Neuronal stem cell (in vitro differentiated cells): ENCODE measurements at regions not wholly inside any gene's neighbourhood (a gene's known extent, or its start where the extent isn't known, plus 50 kb on each side); places are given as distances from the start of the nearest gene placed in this dataset.

Experiments used
- DNase-seq: peaks from one replicate; pipeline ENCODE4 v3.0.0-alpha.2; 2013; ENCODE audit warnings: low spot score
- H2AFZ ChIP-seq: one replicate; pipeline ENCODE4 v1.6.1; 2013; ENCODE audit warnings: mild to moderate bottlenecking, low read length, inconsistent platforms
- H2AK5ac ChIP-seq: 2 replicates; pipeline ENCODE4 v1.6.1; 2013; ENCODE audit warnings: low read depth, mild to moderate bottlenecking, inconsistent platforms, low read length, moderate library complexity, mixed read lengths
- H2BK120ac ChIP-seq: 2 replicates; pipeline ENCODE4 v1.6.1; 2013; ENCODE audit warnings: low read depth, mild to moderate bottlenecking, inconsistent platforms, low read length, moderate library complexity, mixed read lengths
- H2BK12ac ChIP-seq: one replicate; pipeline ENCODE4 v1.6.1; 2013; ENCODE audit warnings: low read length, inconsistent platforms
- H2BK15ac ChIP-seq: 2 replicates; pipeline ENCODE4 v1.6.1; 2013; ENCODE audit warnings: mild to moderate bottlenecking, low read length, inconsistent platforms, mixed read lengths
- H2BK5ac ChIP-seq: one replicate; pipeline ENCODE4 v1.6.1; 2013; ENCODE audit warnings: inconsistent platforms, mild to moderate bottlenecking, low read length, moderate library complexity
- H3K14ac ChIP-seq: one replicate; pipeline ENCODE4 v1.6.1; 2013; ENCODE audit warnings: low read length, inconsistent platforms
- H3K18ac ChIP-seq: 2 replicates; pipeline ENCODE4 v1.6.1; 2013; ENCODE audit warnings: low read length, inconsistent platforms
- H3K23ac ChIP-seq: 2 replicates; pipeline ENCODE4 v1.6.1; 2013; ENCODE audit warnings: low read depth, mild to moderate bottlenecking, mixed read lengths, low read length, inconsistent platforms; ENCODE audit not compliant: poor library complexity
- H3K27ac ChIP-seq: replicated peaks from 3 replicates; pipeline ENCODE4 v1.5.1; 2013; ENCODE audit warnings: low read length, inconsistent platforms
- H3K27me3 ChIP-seq, 3 experiments: 2 replicates each; pipeline ENCODE4 v1.6.1; 2013; ENCODE audit warnings: low read length in 3 of 3, mild to moderate bottlenecking in 2 of 3, inconsistent platforms in 1 of 3, low read depth in 1 of 3, mixed read lengths in 1 of 3, moderate library complexity in 1 of 3; ENCODE audit not compliant: control insufficient read depth in 3 of 3, insufficient read depth in 3 of 3
- H3K36me3 ChIP-seq, 2 donors: replicated peaks in 1 of 2; 2 replicates each; pipeline ENCODE4 v1.6.1; 2013; ENCODE audit warnings: low read length in 2 of 2; ENCODE audit not compliant: control insufficient read depth in 2 of 2, insufficient read depth in 2 of 2
- H3K4ac ChIP-seq: 2 replicates; pipeline ENCODE4 v1.6.1; 2013; ENCODE audit warnings: inconsistent platforms, mild to moderate bottlenecking, low read length, moderate library complexity
- H3K4me1 ChIP-seq, 2 donors: 1 replicate in 1 of 2; 2 replicates in 1 of 2; pipeline ENCODE4 v1.6.1; 2013; ENCODE audit warnings: low read length in 2 of 2, low read depth in 1 of 2; ENCODE audit not compliant: control insufficient read depth in 2 of 2, insufficient read depth in 1 of 2
- H3K4me2 ChIP-seq: one replicate; pipeline ENCODE4 v1.6.1; 2013; ENCODE audit warnings: mild to moderate bottlenecking, low read length, inconsistent platforms; ENCODE audit not compliant: insufficient read depth, poor library complexity, severe bottlenecking
- H3K4me3 ChIP-seq, 2 donors: 2 replicates each; pipeline ENCODE4 v1.5.1; 2013; ENCODE audit warnings: low read length in 2 of 2, mild to moderate bottlenecking in 2 of 2, inconsistent platforms in 1 of 2, moderate library complexity in 1 of 2
- H3K79me1 ChIP-seq: one replicate; pipeline ENCODE4 v1.6.1; 2013; ENCODE audit warnings: low read depth, mild to moderate bottlenecking, inconsistent platforms, low read length, moderate library complexity
- H3K9ac ChIP-seq: one replicate; pipeline ENCODE4 v1.6.1; 2013; ENCODE audit warnings: mild to moderate bottlenecking, low read depth, low read length, inconsistent platforms; ENCODE audit not compliant: poor library complexity
- H3K9me3 ChIP-seq, 2 donors: replicated peaks in 1 of 2; 2 replicates each; pipeline versions ENCODE3 to v1.6.1; 2013; ENCODE audit warnings: low read length in 2 of 2, mild to moderate bottlenecking in 2 of 2, inconsistent platforms in 1 of 2, low read depth in 1 of 2, mixed read lengths in 1 of 2, moderate library complexity in 1 of 2; ENCODE audit not compliant: control insufficient read depth in 2 of 2, insufficient read depth in 1 of 2
- H4K8ac ChIP-seq: one replicate; pipeline ENCODE4 v1.6.1; 2013; ENCODE audit warnings: low read depth, mild to moderate bottlenecking, inconsistent platforms, low read length, moderate library complexity
- H4K91ac ChIP-seq: one replicate; pipeline ENCODE4 v1.6.1; 2013; ENCODE audit warnings: low read length, low read depth, mild to moderate bottlenecking, inconsistent platforms; ENCODE audit not compliant: poor library complexity
- WGBS, 2 donors: extraction: QIAGEN DNeasy Blood & Tissue Kit; methylation state at CpG; one replicate each; pipeline ENCODE4 v1.1.7; 2013; ENCODE audit warnings: missing lambda C conversion rate in 2 of 2, mixed read lengths in 1 of 2; ENCODE audit not compliant: insufficient read length in 2 of 2, insufficient replicate concordance in 1 of 2; ENCODE audit errors: extremely low coverage in 2 of 2; 5-methylcytosine and 5-hydroxymethylcytosine counted together

DNA sequence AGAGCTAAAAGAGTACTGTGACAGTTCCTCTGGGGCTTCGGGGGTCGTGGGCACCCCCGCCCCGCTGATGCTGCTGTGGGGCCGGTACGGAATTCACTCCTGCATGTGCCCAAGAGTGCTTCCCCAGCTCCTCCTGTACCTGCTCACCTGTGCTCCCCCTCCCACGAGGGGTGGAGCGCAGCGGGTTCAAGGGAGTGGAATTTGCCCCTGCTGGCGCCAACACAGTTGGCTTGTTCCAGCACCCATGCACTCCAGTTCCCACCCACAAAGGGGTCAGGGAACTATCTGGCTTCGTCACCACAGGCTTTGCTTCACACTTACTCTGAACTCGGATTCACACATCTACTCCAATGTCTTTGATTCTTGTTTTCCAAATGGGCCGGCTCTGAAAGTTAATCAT, 1086.9 kb upstream of the CDH6 start:
- Histone ChIP-seq H3K23ac (no peak overlapping the region), H3K36me3 (no peaks in the 10 kb centered on the region), H4K8ac (no peak overlapping the region), H3K27ac (no peak overlapping the region), H2BK15ac (no peak overlapping the region), H4K91ac (no peak overlapping the region), H3K27me3 (no peaks in the 10 kb centered on the region), H3K79me1 (no peaks in the 10 kb centered on the region), H3K9ac (no peak overlapping the region), H3K9me3 (no peaks in the 10 kb centered on the region), H3K18ac (no peak overlapping the region), H2BK120ac (no peak overlapping the region), H3K4me2 (no peak overlapping the region), H3K4me3 (no peak overlapping the region), H3K4me1 (no peaks in the 10 kb centered on the region), H2BK12ac (no peak overlapping the region), H3K14ac (no peak overlapping the region), H2AK5ac (no peak overlapping the region), H3K4ac (no peak overlapping the region), H2BK5ac (no peak overlapping the region), H2AFZ (no peak overlapping the region)
- DNase-seq: no peak
- WGBS, 2 donors: no CpG with 5 or more reads among the region's 13 CpGs

DNA sequence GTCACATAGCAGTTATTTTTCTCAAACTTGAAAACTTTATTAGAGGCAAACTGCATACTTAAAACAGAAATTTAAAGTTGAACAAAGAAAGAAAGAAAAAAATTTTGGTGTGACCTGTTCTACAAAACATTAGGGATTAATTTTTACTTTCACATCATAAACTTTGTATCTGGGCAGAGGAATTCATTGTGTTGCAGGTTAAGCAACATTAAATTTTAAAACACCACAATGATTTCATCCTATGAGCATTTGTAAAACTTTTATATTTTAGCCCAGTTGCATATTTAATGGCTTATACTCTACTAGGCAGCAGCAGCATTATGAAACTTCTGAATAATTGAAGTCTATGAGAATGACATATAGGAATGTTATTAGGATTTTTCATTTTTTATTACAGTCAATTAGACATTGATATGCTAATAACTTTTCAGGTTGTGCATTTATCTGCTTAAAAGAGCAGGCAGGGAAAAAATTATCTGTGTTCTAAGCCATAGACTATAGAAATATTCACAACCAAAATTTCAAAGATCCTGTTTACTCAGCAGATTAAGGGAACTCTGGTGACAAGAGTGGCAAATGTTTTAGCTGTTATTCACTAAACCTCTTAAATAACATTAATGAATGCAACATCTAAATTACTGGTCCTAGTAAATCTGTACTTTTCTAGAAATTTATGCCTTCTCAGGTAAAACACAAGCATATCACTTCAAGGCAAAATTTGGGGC, 1088.5 kb upstream of the CDH6 start:
- Histone ChIP-seq H3K27ac (no peak overlapping the region), H3K4ac (no peak overlapping the region), H3K9ac (no peak overlapping the region), H2BK12ac (no peak overlapping the region), H3K4me3 (no peak overlapping the region), H2BK15ac (no peak overlapping the region), H3K18ac (no peak overlapping the region), H3K79me1 (no peaks in the 10 kb centered on the region), H3K27me3 (no peaks in the 10 kb centered on the region), H3K14ac (no peak overlapping the region), H3K23ac (no peak overlapping the region), H2BK120ac (no peak overlapping the region), H3K36me3 (no peaks in the 10 kb centered on the region), H3K4me1 (no peaks in the 10 kb centered on the region), H2AK5ac (no peak overlapping the region), H3K9me3 (no peaks in the 10 kb centered on the region), H2BK5ac (no peak overlapping the region), H4K8ac (no peak overlapping the region), H3K4me2 (no peak overlapping the region), H2AFZ (no peak overlapping the region), H4K91ac (no peak overlapping the region)
- DNase-seq: no peak

DNA sequence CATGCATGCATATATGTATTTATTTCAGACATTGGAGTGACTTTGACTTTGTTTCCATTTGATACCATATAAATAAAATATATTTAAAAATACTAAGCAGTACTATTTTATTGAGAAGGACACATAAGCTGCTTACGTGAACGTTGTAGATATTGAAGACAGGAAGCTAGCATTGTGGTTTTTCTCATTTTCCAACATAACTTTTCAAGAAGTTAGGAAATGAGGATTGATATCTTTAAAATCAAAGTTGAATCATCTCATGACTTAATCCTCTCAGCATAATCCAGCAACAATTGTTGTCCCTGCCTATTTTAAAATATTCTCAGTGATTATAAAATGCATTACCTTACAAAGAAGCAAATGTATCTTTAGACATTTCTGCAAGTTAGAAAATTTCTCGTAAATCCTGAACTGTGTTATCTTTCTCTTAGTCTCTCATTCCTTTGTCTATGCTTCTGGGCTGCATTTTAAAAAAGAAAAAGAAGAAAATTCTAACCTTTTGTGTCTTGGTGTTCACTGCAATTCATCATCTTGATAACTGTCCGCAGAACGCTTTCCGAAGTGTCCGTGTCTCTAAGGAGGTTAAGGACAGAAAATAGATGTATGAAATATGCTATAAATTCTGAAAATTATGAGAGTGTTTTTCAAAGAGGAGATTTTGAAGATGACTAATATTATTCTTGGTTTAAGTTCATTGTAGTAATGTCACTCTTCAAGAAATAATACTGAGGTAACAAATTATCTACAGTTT, 1089.9 kb upstream of the CDH6 start:
- Histone ChIP-seq H3K4ac (no peak overlapping the region), H3K9ac (no peak overlapping the region), H3K4me3 (no peak overlapping the region), H2AFZ (no peak overlapping the region), H2BK12ac (no peak overlapping the region), H3K79me1 (no peaks in the 10 kb centered on the region), H2BK120ac (no peak overlapping the region), H3K9me3 (no peaks in the 10 kb centered on the region), H3K4me2 (no peak overlapping the region), H2AK5ac (no peak overlapping the region), H3K14ac (no peak overlapping the region), H3K27me3 (no peaks in the 10 kb centered on the region), H4K91ac (no peak overlapping the region), H3K4me1 (peaks cover 0 to 3% of the 10 kb centered on the region in 2 donors), H2BK5ac (no peak overlapping the region), H3K36me3 (no peaks in the 10 kb centered on the region), H3K18ac (no peak overlapping the region), H3K27ac (no peak overlapping the region), H4K8ac (no peak overlapping the region), H3K23ac (no peak overlapping the region), H2BK15ac (no peak overlapping the region)
- WGBS, 2 donors: no CpG with 5 or more reads among the region's 7 CpGs
- DNase-seq: no peak

DNA sequence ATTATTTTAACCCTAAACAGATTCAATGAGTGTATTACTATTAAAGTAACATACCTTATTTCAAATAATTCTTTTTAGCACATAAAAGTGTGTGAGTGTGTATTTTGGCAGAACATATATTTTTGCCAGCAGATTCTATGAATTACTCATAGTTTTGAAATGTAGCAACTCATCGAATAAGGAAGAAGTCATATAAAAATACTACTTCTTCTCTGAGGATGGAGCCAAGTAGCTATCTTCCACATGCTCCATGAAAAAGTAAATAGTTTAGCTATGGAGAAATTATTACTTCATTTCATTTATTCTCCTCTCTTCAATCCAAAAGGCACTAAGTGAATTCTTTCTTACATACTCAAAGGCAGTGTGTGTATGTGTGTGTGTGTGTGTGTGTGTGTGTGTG, 1090.4 kb upstream of the CDH6 start:
- Histone ChIP-seq H3K27me3 (no peaks in the 10 kb centered on the region), H2AFZ (no peak overlapping the region), H2BK12ac (no peak overlapping the region), H3K4ac (no peak overlapping the region), H2BK5ac (no peak overlapping the region), H3K14ac (no peak overlapping the region), H4K91ac (no peak overlapping the region), H3K9ac (no peak overlapping the region), H2AK5ac (no peak overlapping the region), H3K36me3 (no peaks in the 10 kb centered on the region), H3K4me3 (no peak overlapping the region), H4K8ac (no peak overlapping the region), H3K18ac (no peak overlapping the region), H3K79me1 (no peaks in the 10 kb centered on the region), H3K4me1 (peaks cover 0 to 3% of the 10 kb centered on the region in 2 donors), H3K27ac (no peak overlapping the region), H2BK15ac (no peak overlapping the region), H3K4me2 (no peak overlapping the region), H3K23ac (no peak overlapping the region), H2BK120ac (no peak overlapping the region), H3K9me3 (no peaks in the 10 kb centered on the region)
- no CpG with 5 or more reads among the region's 1 CpG for WGBS, 2 donors
- DNase-seq: no peak
